Loucy (cell line): ENCODE measurements at regions not wholly inside any gene's neighbourhood (a gene's known extent, or its start where the extent isn't known, plus 50 kb on each side); places are given as distances from the start of the nearest gene placed in this dataset.
"Not testable (repeated sequence)": the region's sequence is repeated elsewhere in the genome, so short reads cannot be mapped to it uniquely, and the experiment has no call there.

Source experiments
- CTCF ChIP-seq: fragments of 200-600 bp; sonication (generic); conservative IDR thresholded peaks from 2 replicates; pipeline ENCODE4 v1.5.1; 2014; ENCODE audit warnings: mild to moderate bottlenecking, antibody characterized with exemption, low read length
- EZH2phosphoT487 ChIP-seq: fragments of 200-600 bp; IDR thresholded peaks from 2 replicates; pipeline ENCODE4 v1.6.1; 2018; ENCODE audit warnings: antibody characterized with exemption, mild to moderate bottlenecking, moderate library complexity, borderline replicate concordance

GRCh38 chrX:39434671-39435070 is 633.4 kb downstream of the MID1IP1 start:
- not testable (repeated sequence) for TF ChIP-seq CTCF, EZH2phosphoT487
